WERI-Rb-1 (cell line): ENCODE measurements at regions not wholly inside any gene's neighbourhood (a gene's known extent, or its start where the extent isn't known, plus 50 kb on each side); places are given as distances from the start of the nearest gene placed in this dataset.

ENCODE experiments used
- DNase-seq: peaks from one replicate; pipeline ENCODE4 v3.0.0-alpha.2; 2020
- H3K27ac ChIP-seq: fragments of 250-450 bp; sonication (Bioruptor Pico); 2 replicates; pipeline ENCODE4 v1.5.1; 2020; ENCODE audit warnings: mild to moderate bottlenecking, moderate library complexity
- H3K27me3 ChIP-seq: fragments of 250-450 bp; sonication (Bioruptor Pico); 2 replicates; pipeline ENCODE4 v1.5.1; 2021; ENCODE audit warnings: mild to moderate bottlenecking, low read depth, moderate library complexity; ENCODE audit not compliant: insufficient read depth, severe bottlenecking
- H3K36me3 ChIP-seq: fragments of 250-450 bp; sonication (Bioruptor Pico); 2 replicates; pipeline ENCODE4 v1.5.1; 2020; ENCODE audit warnings: mild to moderate bottlenecking, moderate library complexity
- H3K4me3 ChIP-seq: 2 replicates; pipeline ENCODE4 v1.5.1; 2011; ENCODE audit warnings: low read depth, mild to moderate bottlenecking, control low read depth, low read length
- H3K9me3 ChIP-seq: fragments of 250-450 bp; sonication (Bioruptor Pico); 2 replicates; pipeline ENCODE4 v1.5.1; 2021; ENCODE audit warnings: mild to moderate bottlenecking, moderate library complexity; ENCODE audit not compliant: severe bottlenecking
- CTCF ChIP-seq: IDR thresholded peaks from 2 replicates; pipeline ENCODE4 v1.5.1; 2011; ENCODE audit warnings: low read depth, mild to moderate bottlenecking, control low read depth, inconsistent platforms, low read length

GRCh38 chr2:78940998-78941397, 84.5 kb upstream of the REG3G start:
- Histone ChIP-seq H3K4me3 (no peak overlapping the region), H3K27me3 (no peaks in the 10 kb centered on the region), H3K9me3 (no peaks in the 10 kb centered on the region), H3K36me3 (no peaks in the 10 kb centered on the region), H3K27ac (no peak overlapping the region)
- no peak for TF ChIP-seq CTCF
- no peak for DNase-seq

- no peak for DNase-seq
- no peak overlapping the region for H3K27ac ChIP-seq
- H3K36me3 ChIP-seq: no peaks in the 10 kb centered on the region
- no peaks in the 10 kb centered on the region for H3K27me3 ChIP-seq
- no peak overlapping the region for H3K4me3 ChIP-seq
- H3K9me3 ChIP-seq: no peaks in the 10 kb centered on the region
- no peak for TF ChIP-seq CTCF
Measured at GRCh38 chr2:78941751-78942150, 83.8 kb upstream of the REG3G start.

- no peak for TF ChIP-seq CTCF
- Histone ChIP-seq H3K9me3 (no peaks in the 10 kb centered on the region), H3K4me3 (no peak overlapping the region), H3K36me3 (no peaks in the 10 kb centered on the region), H3K27me3 (no peaks in the 10 kb centered on the region), H3K27ac (no peak overlapping the region)
- no peak for DNase-seq
Measured at GRCh38 chr2:78963881-78964280, 61.6 kb upstream of the REG3G start.

GRCh38 chr2:78967294-78967693, 58.2 kb upstream of the REG3G start:
- Histone ChIP-seq H3K4me3 (no peak overlapping the region), H3K9me3 (no peaks in the 10 kb centered on the region), H3K27me3 (no peaks in the 10 kb centered on the region), H3K36me3 (no peaks in the 10 kb centered on the region), H3K27ac (no peak overlapping the region)
- TF ChIP-seq CTCF: no peak
- DNase-seq: no peak

GRCh38 chr2:78973630-78974029, 51.9 kb upstream of the REG3G start:
- TF ChIP-seq CTCF: no peak
- no peak for DNase-seq
- Histone ChIP-seq H3K4me3 (no peak overlapping the region), H3K9me3 (no peaks in the 10 kb centered on the region), H3K27me3 (no peaks in the 10 kb centered on the region), H3K27ac (no peak overlapping the region), H3K36me3 (no peaks in the 10 kb centered on the region)
